HG02852 (cell line): ENCODE measurements at regions not wholly inside any gene's neighbourhood (a gene's known extent, or its start where the extent isn't known, plus 50 kb on each side); places are given as distances from the start of the nearest gene placed in this dataset.
"Not testable (repeated sequence)": the region's sequence is repeated elsewhere in the genome, so short reads cannot be mapped to it uniquely, and the experiment has no call there.

Source experiments
- ATAC-seq: cut with Tn5 transposase; IDR thresholded peaks from one replicate; pipeline ENCODE4 v1.9.1; 2021; ENCODE audit warnings: mild to moderate bottlenecking, moderate library complexity; ENCODE audit not compliant: unreplicated experiment

DNA sequence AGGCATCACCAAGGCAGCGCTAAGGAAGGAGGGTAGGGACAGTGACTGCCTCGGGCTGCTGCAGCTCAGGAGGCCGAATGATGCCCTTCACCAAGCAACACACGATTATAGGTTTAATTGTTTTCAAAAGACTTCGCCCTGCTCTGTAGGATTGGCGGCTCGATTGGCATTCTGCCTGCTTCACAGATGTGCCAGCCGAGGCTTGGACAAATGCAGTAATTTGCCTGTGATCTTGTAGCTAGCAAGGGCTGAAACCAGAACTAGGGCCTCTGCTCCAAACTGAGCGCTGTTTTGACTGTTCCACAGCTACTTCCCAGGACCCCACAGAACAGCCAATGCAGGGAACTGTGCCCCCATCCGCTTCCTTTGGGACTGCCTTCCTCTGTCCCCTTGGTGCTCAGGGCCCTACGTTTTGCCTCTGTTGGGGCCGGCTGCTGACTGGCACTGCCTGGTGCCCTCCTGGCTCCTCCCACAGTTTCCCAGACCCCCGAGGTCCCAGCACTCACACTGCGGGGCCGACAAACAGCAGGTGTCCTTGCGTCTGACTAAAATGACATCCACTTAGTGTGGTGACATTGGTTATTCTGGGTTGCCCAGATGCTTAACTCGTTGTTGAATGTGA is 62.6 kb upstream of the EN2 start:
- ATAC-seq: no peak

DNA sequence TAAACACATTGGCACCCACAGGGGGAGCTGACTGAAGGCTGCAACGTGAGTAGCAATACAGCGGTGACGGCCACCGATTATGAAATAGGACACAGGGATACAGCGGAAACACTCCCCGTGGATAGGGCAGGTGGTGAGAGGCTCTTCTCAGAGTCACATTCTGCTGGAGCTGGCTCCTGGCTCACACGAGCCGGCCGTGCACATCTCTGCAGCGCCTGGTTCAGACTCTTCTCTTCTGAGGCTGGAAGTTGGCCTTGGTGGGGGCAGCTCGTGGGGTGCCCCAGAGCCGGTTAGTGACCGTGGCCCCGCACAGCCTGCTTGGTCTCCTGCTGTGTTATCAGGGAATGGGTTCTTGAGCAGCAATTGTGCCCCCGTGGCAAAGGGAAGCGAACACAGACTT is 61.3 kb upstream of the EN2 start:
- no peak for ATAC-seq

DNA sequence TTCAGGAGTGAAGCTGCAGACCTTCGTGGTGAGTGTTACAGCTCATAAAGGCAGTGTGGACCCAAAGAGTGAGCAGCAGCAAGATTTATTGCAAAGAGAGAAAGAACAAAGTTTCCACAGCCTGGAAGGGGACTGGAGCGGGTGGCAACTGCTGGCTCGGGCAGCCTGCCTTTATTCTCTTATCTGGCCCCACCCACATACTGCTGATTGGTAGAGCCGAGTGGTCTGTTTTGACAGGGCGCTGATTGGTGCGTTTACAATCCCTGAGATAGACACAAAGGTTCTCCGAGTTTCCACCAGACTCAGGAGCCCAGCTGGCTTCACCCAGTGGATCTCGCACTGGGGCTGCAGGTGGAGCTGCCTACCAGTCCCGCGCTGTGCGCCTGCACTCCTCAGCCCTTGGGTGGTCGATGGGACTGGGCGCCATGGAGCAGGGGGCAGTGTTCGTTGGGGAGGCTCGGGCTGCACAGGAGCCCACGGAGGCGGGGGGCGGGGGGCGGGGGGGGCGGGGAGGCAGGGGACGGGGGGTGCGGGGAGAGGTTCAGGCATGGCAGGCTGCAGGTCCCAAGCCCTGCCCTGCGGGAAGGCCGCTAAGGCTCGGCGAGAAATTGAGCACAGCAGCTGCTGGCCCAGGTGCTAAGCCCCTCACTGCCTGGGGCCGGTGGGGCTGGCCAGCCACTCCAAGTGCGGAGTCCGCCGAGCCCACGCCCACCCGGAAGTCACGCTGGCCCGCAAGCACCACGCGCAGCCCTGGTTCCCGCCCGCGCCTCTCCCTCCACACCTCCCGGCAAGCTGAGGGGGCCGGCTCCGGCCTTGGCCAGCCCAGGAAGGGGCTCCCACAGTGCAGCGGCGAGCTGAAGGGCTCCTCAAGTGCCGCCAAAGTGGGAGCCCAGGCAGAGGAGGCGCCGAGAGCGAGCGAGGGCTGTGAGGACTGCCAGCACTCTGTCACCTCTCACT is 59.9 kb upstream of the EN2 start:
- ATAC-seq: not testable (repeated sequence)

DNA sequence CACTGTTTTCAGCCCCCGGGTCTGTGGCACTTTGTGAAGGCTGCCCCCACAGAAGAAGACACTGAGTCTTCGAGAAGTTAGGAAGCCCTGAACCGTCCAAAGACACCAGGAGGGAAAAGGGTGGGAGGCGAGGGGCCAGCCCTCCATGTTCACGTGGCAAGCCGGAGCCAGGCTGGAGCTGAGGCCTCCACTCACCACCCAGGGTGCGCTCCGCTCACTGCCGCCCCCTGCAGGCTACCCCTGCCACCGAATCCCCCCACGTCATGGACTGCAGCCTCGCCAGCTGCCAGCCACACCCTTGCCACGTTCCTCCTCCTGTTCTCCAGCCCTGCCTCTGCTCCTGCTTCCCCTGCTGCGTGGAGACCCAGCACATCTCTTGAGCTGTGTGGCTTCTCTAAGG is 59.0 kb upstream of the EN2 start:
- ATAC-seq: no peak

DNA sequence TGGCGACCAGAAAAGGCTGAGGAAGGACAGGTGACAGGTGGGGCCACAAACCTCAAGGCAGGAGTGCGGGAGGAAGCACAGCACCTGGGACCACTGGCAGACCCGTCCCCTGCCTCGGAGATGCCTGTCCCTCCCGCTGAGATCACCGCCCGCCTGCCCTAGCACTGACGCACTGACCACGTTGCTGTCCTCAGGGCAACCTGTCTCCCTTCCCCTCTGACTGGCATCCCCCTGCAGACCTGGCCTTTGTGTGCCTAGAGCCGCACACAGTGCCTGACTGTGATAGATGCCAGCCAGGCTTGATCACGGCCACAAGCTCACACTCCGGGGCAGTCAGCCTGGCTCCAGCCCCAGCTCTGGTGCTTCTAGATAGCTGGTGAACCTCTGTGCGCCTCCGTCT is 58.4 kb upstream of the EN2 start:
- ATAC-seq: no peak

DNA sequence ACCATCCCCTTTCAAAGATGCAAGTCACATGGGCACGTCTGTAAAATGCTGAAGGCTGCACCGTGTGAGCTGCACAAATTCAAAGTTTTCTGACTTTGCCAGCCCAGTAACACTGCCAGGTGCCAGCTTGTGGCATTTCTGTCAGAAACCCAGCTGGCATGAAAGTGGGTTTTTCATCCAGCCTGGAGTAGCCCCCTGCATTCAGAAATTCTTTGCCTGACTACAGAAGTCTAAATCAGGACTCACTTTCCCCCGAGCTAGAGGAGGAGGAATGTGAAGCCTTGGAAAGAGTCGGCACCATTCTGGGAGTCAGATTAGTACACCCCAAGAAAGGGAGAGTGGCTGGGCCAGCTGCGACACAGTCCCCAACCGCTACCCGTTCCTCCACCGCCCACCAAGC is 56.7 kb upstream of the EN2 start:
- no peak for ATAC-seq

DNA sequence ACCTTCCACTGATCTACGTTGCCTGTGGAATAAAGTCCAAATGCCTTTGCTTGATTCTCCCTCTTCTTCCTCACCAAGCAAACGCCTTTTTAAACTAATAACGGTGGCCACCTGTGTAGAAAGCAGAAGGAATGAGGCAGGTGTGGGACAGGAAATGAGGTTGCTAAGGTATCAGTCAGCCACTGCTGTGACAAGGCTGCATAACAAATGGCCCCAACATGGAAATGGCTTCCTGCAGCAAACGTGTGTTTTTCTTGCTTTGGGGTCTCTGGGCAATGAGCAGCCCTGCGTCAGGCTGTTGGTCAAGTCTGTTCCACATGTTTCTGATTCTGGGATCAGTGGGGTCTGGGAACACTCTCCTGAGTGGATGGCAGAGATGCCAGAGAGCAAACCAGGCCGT is 56.0 kb upstream of the EN2 start:
- ATAC-seq: no peak

DNA sequence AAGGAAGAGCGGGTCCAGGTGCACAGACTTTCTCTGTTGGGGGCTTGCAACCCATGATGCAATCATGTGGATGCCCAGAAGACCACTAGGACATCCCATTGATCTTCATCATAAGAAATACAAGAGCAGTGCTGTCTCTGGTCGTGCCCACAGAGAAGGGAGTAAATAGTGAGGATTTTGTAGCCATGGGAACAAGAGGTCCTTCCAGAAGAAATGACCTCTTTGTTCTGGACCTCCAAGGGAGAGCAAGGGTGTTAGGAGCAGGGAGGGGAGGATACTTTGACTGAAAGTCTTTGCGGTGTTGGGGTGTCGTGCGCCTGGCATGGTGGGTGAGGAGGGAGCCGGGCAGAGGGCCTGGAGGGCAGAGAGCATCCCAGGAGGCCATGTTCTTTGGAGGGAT is 55.0 kb upstream of the EN2 start:
- ATAC-seq: no peak

DNA sequence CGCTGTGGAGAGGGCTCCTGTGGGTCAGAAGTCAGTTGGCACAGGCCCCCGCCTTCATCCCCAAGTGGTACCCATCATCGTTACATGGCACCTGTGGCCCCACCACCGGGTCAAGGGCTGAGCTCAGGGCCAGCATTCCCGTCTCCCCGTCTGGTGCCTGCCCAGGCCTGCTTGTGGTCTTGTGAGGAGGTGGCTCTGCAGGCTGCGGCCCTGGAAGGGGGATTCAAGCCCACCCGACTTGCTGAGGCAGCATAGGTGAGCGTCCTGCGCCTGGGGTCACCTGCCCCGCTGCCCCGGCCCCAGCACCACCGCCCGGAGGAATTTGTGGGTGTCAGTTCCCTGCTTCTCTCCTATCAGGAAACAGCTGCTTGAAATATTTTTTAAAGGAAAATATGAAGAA is 53.0 kb upstream of the EN2 start:
- ATAC-seq: no peak

DNA sequence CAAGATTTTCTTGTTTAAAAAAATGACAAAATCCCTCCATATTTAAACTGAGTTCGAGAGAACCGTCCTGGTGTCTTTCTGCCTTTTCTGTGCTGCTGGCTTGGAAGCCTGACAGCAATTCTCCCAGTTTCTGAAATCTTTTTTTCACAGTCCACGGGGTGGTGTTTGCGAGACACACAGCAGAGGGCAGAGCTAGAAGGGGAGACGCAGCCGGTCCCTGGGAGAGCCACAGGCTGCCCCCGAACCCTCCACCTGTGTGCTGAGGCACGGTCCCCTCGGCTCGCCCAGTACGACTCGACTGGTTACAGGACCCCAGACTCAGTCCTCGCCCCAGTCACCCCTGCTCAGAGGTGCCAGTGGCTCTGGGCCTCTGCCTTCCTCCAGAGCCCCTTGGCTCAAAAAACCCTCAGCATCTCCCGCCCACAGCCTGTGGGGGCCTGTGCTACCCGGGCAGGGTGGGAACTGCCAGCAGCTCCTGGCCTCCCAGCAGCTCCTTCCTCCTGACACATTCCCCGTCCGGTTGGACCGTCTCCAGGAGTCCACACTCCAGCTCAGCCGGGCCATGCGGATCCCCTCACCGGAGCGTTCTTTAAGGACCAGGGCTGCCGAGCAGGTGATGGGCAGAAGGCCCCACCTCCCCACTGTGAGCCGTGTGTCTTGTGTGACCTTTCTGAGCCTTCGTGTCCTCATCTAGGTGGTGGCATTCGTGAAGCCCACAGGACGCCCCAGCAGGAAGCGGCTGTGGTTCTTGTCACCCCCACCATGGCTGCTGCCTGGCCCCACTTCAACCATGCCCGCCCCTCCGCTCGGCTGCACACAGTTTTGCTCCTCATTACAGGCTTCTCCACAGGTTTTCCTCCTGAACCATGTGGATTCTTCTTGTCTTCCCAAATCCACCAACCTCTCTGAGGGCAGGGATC is 52.3 kb upstream of the EN2 start:
- no peak for ATAC-seq

DNA sequence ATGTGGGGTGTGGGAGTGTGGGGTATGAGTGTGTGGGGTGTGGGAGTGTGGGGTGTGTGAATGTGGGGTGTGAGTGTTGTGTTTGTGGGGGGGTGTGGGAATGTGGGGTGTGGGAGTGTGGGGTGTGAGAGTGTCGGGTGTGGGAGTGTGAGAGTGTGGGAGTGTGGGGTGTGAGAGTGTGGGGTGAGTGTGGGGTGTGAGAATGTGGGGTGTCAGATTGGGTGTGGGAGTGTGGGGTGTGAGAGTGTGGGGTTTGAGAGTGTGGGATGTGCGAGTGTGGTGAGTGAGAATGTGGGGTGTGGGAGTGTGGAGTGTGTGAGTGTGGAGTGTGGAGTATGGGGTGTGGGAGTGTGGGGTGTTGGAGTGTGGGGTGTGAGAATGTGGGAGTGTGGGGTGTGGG is 50.1 kb upstream of the EN2 start:
- ATAC-seq: no peak
